Liver (tissue), 3 donors: ENCODE measurements at regions not wholly inside any gene's neighbourhood (a gene's known extent, or its start where the extent isn't known, plus 50 kb on each side); places are given as distances from the start of the nearest gene placed in this dataset.

Source experiments
- HNF4A ChIP-seq, 2 donors: conservative IDR thresholded peaks; 2 replicates each; pipeline ENCODE4 v1.6.1; 2016; ENCODE audit warnings: antibody characterized with exemption in 2 of 2, mild to moderate bottlenecking in 2 of 2
- JUND ChIP-seq, 2 donors: IDR thresholded peaks; 2 replicates each; pipeline ENCODE4 v1.6.1; 2016; ENCODE audit warnings: antibody characterized with exemption in 2 of 2
- NR2F2 ChIP-seq: IDR thresholded peaks from 2 replicates; pipeline ENCODE4 v1.6.1; 2016; ENCODE audit warnings: antibody characterized with exemption
- RAD21 ChIP-seq, 2 donors: IDR thresholded peaks; 2 replicates each; pipeline ENCODE4 v1.6.1; 2016; ENCODE audit warnings: antibody characterized with exemption in 2 of 2, mild to moderate bottlenecking in 2 of 2
- RXRA ChIP-seq, 2 donors: IDR thresholded peaks; 2 replicates each; pipeline ENCODE4 v1.6.1; 2017 to 2018; ENCODE audit warnings: antibody characterized with exemption in 2 of 2, mild to moderate bottlenecking in 1 of 2
- SP1 ChIP-seq: IDR thresholded peaks from 2 replicates; pipeline ENCODE4 v1.6.1; 2018; ENCODE audit warnings: antibody characterized with exemption, mild to moderate bottlenecking
- TAF1 ChIP-seq: conservative IDR thresholded peaks from 2 replicates; pipeline ENCODE4 v1.6.1; 2016; ENCODE audit warnings: antibody characterized with exemption, mild to moderate bottlenecking
- YY1 ChIP-seq: IDR thresholded peaks from 2 replicates; pipeline ENCODE4 v1.6.1; 2016; ENCODE audit warnings: antibody characterized with exemption, mild to moderate bottlenecking
- TF ChIP-seq, protein P1 (sequence below): fragments of 150-350 bp; IDR thresholded peaks from 2 replicates; pipeline ENCODE4 v1.5.1; 2017; ENCODE audit warnings: improper control_type of control experiment, low read depth, low read length; ENCODE audit not compliant: missing input control
- TF ChIP-seq, protein P2 (sequence below): IDR thresholded peaks from 2 replicates; pipeline ENCODE4 v1.6.1; 2016; ENCODE audit warnings: antibody characterized with exemption, mild to moderate bottlenecking
- TF ChIP-seq, protein P3 (sequence below): IDR thresholded peaks from 2 replicates; pipeline ENCODE4 v1.6.1; 2016; ENCODE audit warnings: antibody characterized with exemption
- TF ChIP-seq, protein P4 (sequence below): IDR thresholded peaks from 2 replicates; pipeline ENCODE4 v1.6.1; 2016; ENCODE audit warnings: antibody characterized with exemption
- TF ChIP-seq, protein P5 (sequence below): IDR thresholded peaks from 2 replicates; pipeline ENCODE4 v1.6.1; 2016; ENCODE audit warnings: antibody characterized with exemption
- donor health status: healthy.
- donor health status: healthy.

DNA sequence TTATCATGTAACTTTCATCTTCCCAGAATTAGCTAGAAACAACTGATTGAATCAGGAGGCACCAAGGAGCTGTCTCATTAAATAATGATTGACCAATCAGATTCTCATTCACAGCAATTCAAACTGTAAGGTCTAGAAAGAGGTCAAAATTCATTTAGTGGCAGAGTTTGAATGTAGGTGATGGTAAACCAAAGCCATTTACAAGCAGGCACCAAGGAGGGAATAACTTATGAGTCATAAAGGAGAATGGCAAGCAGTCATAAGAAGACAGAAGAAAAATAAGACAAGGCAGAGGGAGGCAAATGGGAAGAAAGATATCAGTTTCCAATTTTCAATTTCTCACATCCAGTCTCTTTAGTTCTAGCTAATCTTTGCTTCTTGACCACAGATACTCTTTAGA is 52.9 kb upstream of the DEFB112 start:
- TF ChIP-seq, protein P1, sequence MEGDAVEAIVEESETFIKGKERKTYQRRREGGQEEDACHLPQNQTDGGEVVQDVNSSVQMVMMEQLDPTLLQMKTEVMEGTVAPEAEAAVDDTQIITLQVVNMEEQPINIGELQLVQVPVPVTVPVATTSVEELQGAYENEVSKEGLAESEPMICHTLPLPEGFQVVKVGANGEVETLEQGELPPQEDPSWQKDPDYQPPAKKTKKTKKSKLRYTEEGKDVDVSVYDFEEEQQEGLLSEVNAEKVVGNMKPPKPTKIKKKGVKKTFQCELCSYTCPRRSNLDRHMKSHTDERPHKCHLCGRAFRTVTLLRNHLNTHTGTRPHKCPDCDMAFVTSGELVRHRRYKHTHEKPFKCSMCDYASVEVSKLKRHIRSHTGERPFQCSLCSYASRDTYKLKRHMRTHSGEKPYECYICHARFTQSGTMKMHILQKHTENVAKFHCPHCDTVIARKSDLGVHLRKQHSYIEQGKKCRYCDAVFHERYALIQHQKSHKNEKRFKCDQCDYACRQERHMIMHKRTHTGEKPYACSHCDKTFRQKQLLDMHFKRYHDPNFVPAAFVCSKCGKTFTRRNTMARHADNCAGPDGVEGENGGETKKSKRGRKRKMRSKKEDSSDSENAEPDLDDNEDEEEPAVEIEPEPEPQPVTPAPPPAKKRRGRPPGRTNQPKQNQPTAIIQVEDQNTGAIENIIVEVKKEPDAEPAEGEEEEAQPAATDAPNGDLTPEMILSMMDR: no peak
- TF ChIP-seq RAD21 (IDR thresholded peaks at IDR 0.05): no peak
- TF ChIP-seq RXRA (IDR thresholded peaks at IDR 0.05): no peak
- no peak for TF ChIP-seq NR2F2
- no peak for TF ChIP-seq HNF4A (conservative IDR thresholded peaks at IDR 0.05)
- no peak for TF ChIP-seq JUND (IDR thresholded peaks at IDR 0.05)
- TF ChIP-seq, protein P2, sequence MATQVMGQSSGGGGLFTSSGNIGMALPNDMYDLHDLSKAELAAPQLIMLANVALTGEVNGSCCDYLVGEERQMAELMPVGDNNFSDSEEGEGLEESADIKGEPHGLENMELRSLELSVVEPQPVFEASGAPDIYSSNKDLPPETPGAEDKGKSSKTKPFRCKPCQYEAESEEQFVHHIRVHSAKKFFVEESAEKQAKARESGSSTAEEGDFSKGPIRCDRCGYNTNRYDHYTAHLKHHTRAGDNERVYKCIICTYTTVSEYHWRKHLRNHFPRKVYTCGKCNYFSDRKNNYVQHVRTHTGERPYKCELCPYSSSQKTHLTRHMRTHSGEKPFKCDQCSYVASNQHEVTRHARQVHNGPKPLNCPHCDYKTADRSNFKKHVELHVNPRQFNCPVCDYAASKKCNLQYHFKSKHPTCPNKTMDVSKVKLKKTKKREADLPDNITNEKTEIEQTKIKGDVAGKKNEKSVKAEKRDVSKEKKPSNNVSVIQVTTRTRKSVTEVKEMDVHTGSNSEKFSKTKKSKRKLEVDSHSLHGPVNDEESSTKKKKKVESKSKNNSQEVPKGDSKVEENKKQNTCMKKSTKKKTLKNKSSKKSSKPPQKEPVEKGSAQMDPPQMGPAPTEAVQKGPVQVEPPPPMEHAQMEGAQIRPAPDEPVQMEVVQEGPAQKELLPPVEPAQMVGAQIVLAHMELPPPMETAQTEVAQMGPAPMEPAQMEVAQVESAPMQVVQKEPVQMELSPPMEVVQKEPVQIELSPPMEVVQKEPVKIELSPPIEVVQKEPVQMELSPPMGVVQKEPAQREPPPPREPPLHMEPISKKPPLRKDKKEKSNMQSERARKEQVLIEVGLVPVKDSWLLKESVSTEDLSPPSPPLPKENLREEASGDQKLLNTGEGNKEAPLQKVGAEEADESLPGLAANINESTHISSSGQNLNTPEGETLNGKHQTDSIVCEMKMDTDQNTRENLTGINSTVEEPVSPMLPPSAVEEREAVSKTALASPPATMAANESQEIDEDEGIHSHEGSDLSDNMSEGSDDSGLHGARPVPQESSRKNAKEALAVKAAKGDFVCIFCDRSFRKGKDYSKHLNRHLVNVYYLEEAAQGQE: no peak
- TF ChIP-seq, protein P3, sequence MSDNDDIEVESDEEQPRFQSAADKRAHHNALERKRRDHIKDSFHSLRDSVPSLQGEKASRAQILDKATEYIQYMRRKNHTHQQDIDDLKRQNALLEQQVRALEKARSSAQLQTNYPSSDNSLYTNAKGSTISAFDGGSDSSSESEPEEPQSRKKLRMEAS: no peak
- no peak for TF ChIP-seq TAF1
- TF ChIP-seq, protein P4, sequence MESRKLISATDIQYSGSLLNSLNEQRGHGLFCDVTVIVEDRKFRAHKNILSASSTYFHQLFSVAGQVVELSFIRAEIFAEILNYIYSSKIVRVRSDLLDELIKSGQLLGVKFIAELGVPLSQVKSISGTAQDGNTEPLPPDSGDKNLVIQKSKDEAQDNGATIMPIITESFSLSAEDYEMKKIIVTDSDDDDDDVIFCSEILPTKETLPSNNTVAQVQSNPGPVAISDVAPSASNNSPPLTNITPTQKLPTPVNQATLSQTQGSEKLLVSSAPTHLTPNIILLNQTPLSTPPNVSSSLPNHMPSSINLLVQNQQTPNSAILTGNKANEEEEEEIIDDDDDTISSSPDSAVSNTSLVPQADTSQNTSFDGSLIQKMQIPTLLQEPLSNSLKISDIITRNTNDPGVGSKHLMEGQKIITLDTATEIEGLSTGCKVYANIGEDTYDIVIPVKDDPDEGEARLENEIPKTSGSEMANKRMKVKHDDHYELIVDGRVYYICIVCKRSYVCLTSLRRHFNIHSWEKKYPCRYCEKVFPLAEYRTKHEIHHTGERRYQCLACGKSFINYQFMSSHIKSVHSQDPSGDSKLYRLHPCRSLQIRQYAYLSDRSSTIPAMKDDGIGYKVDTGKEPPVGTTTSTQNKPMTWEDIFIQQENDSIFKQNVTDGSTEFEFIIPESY: no peak
- TF ChIP-seq, protein P5, sequence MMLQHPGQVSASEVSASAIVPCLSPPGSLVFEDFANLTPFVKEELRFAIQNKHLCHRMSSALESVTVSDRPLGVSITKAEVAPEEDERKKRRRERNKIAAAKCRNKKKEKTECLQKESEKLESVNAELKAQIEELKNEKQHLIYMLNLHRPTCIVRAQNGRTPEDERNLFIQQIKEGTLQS: no peak
- no peak for TF ChIP-seq YY1
- TF ChIP-seq SP1: no peak
